ENCODE measurements at regions not wholly inside any gene's neighbourhood (a gene's known extent, or its start where the extent isn't known, plus 50 kb on each side); places are given as distances from the start of the nearest gene placed in this dataset.

GRCh38 chr4:36502350-36502749 is 220.9 kb downstream of the DTHD1 start:
- no peaks in the 10 kb centered on the region for H3K9me3 ChIP-seq (ENCODE audit: control insufficient read depth in 2 of 2, insufficient read depth in 1 of 2, low read depth in 1 of 2, low read length in 1 of 2)
- H3K4me1 ChIP-seq (ENCODE audit: control insufficient read depth in 3 of 3, insufficient read depth in 2 of 3, low read depth in 1 of 3, low read length in 2 of 3): no peaks in the 10 kb centered on the region
- H3K4me3 ChIP-seq (ENCODE audit: low read depth in 1 of 3, low read length in 3 of 3): no peak overlapping the region
- FAIRE-seq: no peak
- H3K27me3 ChIP-seq (ENCODE audit: control insufficient read depth in 3 of 3, insufficient read depth in 3 of 3, low read length in 3 of 3): no peaks in the 10 kb centered on the region
- no peaks in the 10 kb centered on the region for H3K36me3 ChIP-seq (ENCODE audit: control insufficient read depth in 3 of 3, insufficient read depth in 2 of 3, low read depth in 1 of 3, low read length in 3 of 3)
- no peak overlapping the region for H3K27ac ChIP-seq (ENCODE audit: low read depth in 1 of 3, low read length in 2 of 3)
- no peak for DNase-seq

GRCh38 chr4:36508394-36508793 is 227.0 kb downstream of the DTHD1 start:
- no peaks in the 10 kb centered on the region for H3K9me3 ChIP-seq (ENCODE audit: control insufficient read depth in 2 of 2, insufficient read depth in 1 of 2, low read depth in 1 of 2, low read length in 1 of 2)
- 56 to 74% (median 62%) methylated on average over 2 of the region's 2 CpGs for WGBS, 3 donors
- H3K4me3 ChIP-seq (ENCODE audit: low read depth in 1 of 3, low read length in 3 of 3): no peak overlapping the region
- no peak for DNase-seq
- no peak for FAIRE-seq
- H3K4me1 ChIP-seq (ENCODE audit: control insufficient read depth in 3 of 3, insufficient read depth in 2 of 3, low read depth in 1 of 3, low read length in 2 of 3): no peaks in the 10 kb centered on the region
- no peaks in the 10 kb centered on the region for H3K27me3 ChIP-seq (ENCODE audit: control insufficient read depth in 3 of 3, insufficient read depth in 3 of 3, low read length in 3 of 3)
- H3K36me3 ChIP-seq (ENCODE audit: control insufficient read depth in 3 of 3, insufficient read depth in 2 of 3, low read depth in 1 of 3, low read length in 3 of 3): no peaks in the 10 kb centered on the region
- no peak overlapping the region for H3K27ac ChIP-seq (ENCODE audit: low read depth in 1 of 3, low read length in 2 of 3)

- H3K4me1 ChIP-seq (ENCODE audit: control insufficient read depth in 3 of 3, insufficient read depth in 2 of 3, low read depth in 1 of 3, low read length in 2 of 3): no peaks in the 10 kb centered on the region
- H3K36me3 ChIP-seq (ENCODE audit: control insufficient read depth in 3 of 3, insufficient read depth in 2 of 3, low read depth in 1 of 3, low read length in 3 of 3): no peaks in the 10 kb centered on the region
- 57 to 71% (median 62%) methylated on average over 3 of the region's 3 CpGs for WGBS, 3 donors
- DNase-seq (no peak), FAIRE-seq (no peak)
- no peak overlapping the region for H3K4me3 ChIP-seq (ENCODE audit: low read depth in 1 of 3, low read length in 3 of 3)
- no peaks in the 10 kb centered on the region for H3K27me3 ChIP-seq (ENCODE audit: control insufficient read depth in 3 of 3, insufficient read depth in 3 of 3, low read length in 3 of 3)
- no peaks in the 10 kb centered on the region for H3K9me3 ChIP-seq (ENCODE audit: control insufficient read depth in 2 of 2, insufficient read depth in 1 of 2, low read depth in 1 of 2, low read length in 1 of 2)
- no peak overlapping the region for H3K27ac ChIP-seq (ENCODE audit: low read depth in 1 of 3, low read length in 2 of 3)
Observed at GRCh38 chr4:36509845-36510244, 228.4 kb downstream of the DTHD1 start.

- WGBS, 3 donors: 85 to 93% (median 87%) methylated on average over 1 of the region's 1 CpG
- Histone ChIP-seq H3K4me1 (ENCODE audit: control insufficient read depth in 3 of 3, insufficient read depth in 2 of 3, low read depth in 1 of 3, low read length in 2 of 3) (no peaks in the 10 kb centered on the region), H3K36me3 (ENCODE audit: control insufficient read depth in 3 of 3, insufficient read depth in 2 of 3, low read depth in 1 of 3, low read length in 3 of 3) (no peaks in the 10 kb centered on the region), H3K27me3 (ENCODE audit: control insufficient read depth in 3 of 3, insufficient read depth in 3 of 3, low read length in 3 of 3) (no peaks in the 10 kb centered on the region), H3K9me3 (ENCODE audit: control insufficient read depth in 2 of 2, insufficient read depth in 1 of 2, low read depth in 1 of 2, low read length in 1 of 2) (no peaks in the 10 kb centered on the region), H3K4me3 (ENCODE audit: low read depth in 1 of 3, low read length in 3 of 3) (no peak overlapping the region), H3K27ac (ENCODE audit: low read depth in 1 of 3, low read length in 2 of 3) (no peak overlapping the region)
- no peak for FAIRE-seq
- no peak for DNase-seq
Observed at GRCh38 chr4:36511785-36512184, 230.4 kb downstream of the DTHD1 start.

- no peak for DNase-seq
- Histone ChIP-seq H3K9me3 (ENCODE audit: control insufficient read depth in 2 of 2, insufficient read depth in 1 of 2, low read depth in 1 of 2, low read length in 1 of 2) (no peaks in the 10 kb centered on the region), H3K36me3 (ENCODE audit: control insufficient read depth in 3 of 3, insufficient read depth in 2 of 3, low read depth in 1 of 3, low read length in 3 of 3) (no peaks in the 10 kb centered on the region), H3K27ac (ENCODE audit: low read depth in 1 of 3, low read length in 2 of 3) (no peak overlapping the region), H3K27me3 (ENCODE audit: control insufficient read depth in 3 of 3, insufficient read depth in 3 of 3, low read length in 3 of 3) (no peaks in the 10 kb centered on the region), H3K4me1 (ENCODE audit: control insufficient read depth in 3 of 3, insufficient read depth in 2 of 3, low read depth in 1 of 3, low read length in 2 of 3) (no peaks in the 10 kb centered on the region), H3K4me3 (ENCODE audit: low read depth in 1 of 3, low read length in 3 of 3) (no peak overlapping the region)
- WGBS, 3 donors: 61 to 80% (median 70%) methylated on average over 4 of the region's 4 CpGs
- no peak for FAIRE-seq
Observed at GRCh38 chr4:36516522-36517095, 235.2 kb downstream of the DTHD1 start.

- no peak for FAIRE-seq
- no peak overlapping the region for H3K27ac ChIP-seq (ENCODE audit: low read depth in 1 of 3, low read length in 2 of 3)
- no peaks in the 10 kb centered on the region for H3K27me3 ChIP-seq (ENCODE audit: control insufficient read depth in 3 of 3, insufficient read depth in 3 of 3, low read length in 3 of 3)
- H3K36me3 ChIP-seq (ENCODE audit: control insufficient read depth in 3 of 3, insufficient read depth in 2 of 3, low read depth in 1 of 3, low read length in 3 of 3): no peaks in the 10 kb centered on the region
- H3K4me1 ChIP-seq (ENCODE audit: control insufficient read depth in 3 of 3, insufficient read depth in 2 of 3, low read depth in 1 of 3, low read length in 2 of 3): no peaks in the 10 kb centered on the region
- peaks cover 0 to under 1% of the 10 kb centered on the region in 2 donors for H3K9me3 ChIP-seq (ENCODE audit: control insufficient read depth in 2 of 2, insufficient read depth in 1 of 2, low read depth in 1 of 2, low read length in 1 of 2)
- H3K4me3 ChIP-seq (ENCODE audit: low read depth in 1 of 3, low read length in 3 of 3): no peak overlapping the region
- no peak for DNase-seq
Observed at GRCh38 chr4:36523182-36523581, 241.8 kb downstream of the DTHD1 start.

GRCh38 chr4:36532670-36533379 is 251.4 kb downstream of the DTHD1 start:
- no peaks in the 10 kb centered on the region for H3K4me1 ChIP-seq (ENCODE audit: control insufficient read depth in 3 of 3, insufficient read depth in 2 of 3, low read depth in 1 of 3, low read length in 2 of 3)
- no peak overlapping the region for H3K27ac ChIP-seq (ENCODE audit: low read depth in 1 of 3, low read length in 2 of 3)
- FAIRE-seq: no peak
- no peak for DNase-seq
- H3K27me3 ChIP-seq (ENCODE audit: control insufficient read depth in 3 of 3, insufficient read depth in 3 of 3, low read length in 3 of 3): no peaks in the 10 kb centered on the region
- 39 to 64% (median 56%) methylated on average over 4 of the region's 4 CpGs for WGBS, 3 donors
- no peaks in the 10 kb centered on the region for H3K36me3 ChIP-seq (ENCODE audit: control insufficient read depth in 3 of 3, insufficient read depth in 2 of 3, low read depth in 1 of 3, low read length in 3 of 3)
- H3K4me3 ChIP-seq (ENCODE audit: low read depth in 1 of 3, low read length in 3 of 3): no peak overlapping the region
- peaks cover 0 to 10% of the 10 kb centered on the region in 2 donors for H3K9me3 ChIP-seq (ENCODE audit: control insufficient read depth in 2 of 2, insufficient read depth in 1 of 2, low read depth in 1 of 2, low read length in 1 of 2)

- Histone ChIP-seq H3K9me3 (ENCODE audit: control insufficient read depth in 2 of 2, insufficient read depth in 1 of 2, low read depth in 1 of 2, low read length in 1 of 2) (peaks cover 0 to 7% of the 10 kb centered on the region in 2 donors), H3K27me3 (ENCODE audit: control insufficient read depth in 3 of 3, insufficient read depth in 3 of 3, low read length in 3 of 3) (no peaks in the 10 kb centered on the region), H3K4me3 (ENCODE audit: low read depth in 1 of 3, low read length in 3 of 3) (no peak overlapping the region), H3K27ac (ENCODE audit: low read depth in 1 of 3, low read length in 2 of 3) (no peak overlapping the region), H3K4me1 (ENCODE audit: control insufficient read depth in 3 of 3, insufficient read depth in 2 of 3, low read depth in 1 of 3, low read length in 2 of 3) (no peaks in the 10 kb centered on the region), H3K36me3 (ENCODE audit: control insufficient read depth in 3 of 3, insufficient read depth in 2 of 3, low read depth in 1 of 3, low read length in 3 of 3) (no peaks in the 10 kb centered on the region)
- WGBS, 3 donors: 44 to 86% (median 68%) methylated on average over 1 of the region's 1 CpG
- FAIRE-seq (no peak), DNase-seq (no peak)
Observed at GRCh38 chr4:36533944-36534343, 252.5 kb downstream of the DTHD1 start.

- H3K4me3 ChIP-seq (ENCODE audit: low read depth in 1 of 3, low read length in 3 of 3): no peak overlapping the region
- WGBS, 3 donors: 86 to 91% (median 91%) methylated on average over 1 of the region's 1 CpG
- no peaks in the 10 kb centered on the region for H3K27me3 ChIP-seq (ENCODE audit: control insufficient read depth in 3 of 3, insufficient read depth in 3 of 3, low read length in 3 of 3)
- no peak for DNase-seq
- H3K36me3 ChIP-seq (ENCODE audit: control insufficient read depth in 3 of 3, insufficient read depth in 2 of 3, low read depth in 1 of 3, low read length in 3 of 3): no peaks in the 10 kb centered on the region
- no peak for FAIRE-seq
- H3K27ac ChIP-seq (ENCODE audit: low read depth in 1 of 3, low read length in 2 of 3): no peak overlapping the region
- no peaks in the 10 kb centered on the region for H3K4me1 ChIP-seq (ENCODE audit: control insufficient read depth in 3 of 3, insufficient read depth in 2 of 3, low read depth in 1 of 3, low read length in 2 of 3)
- no peaks in the 10 kb centered on the region for H3K9me3 ChIP-seq (ENCODE audit: control insufficient read depth in 2 of 2, insufficient read depth in 1 of 2, low read depth in 1 of 2, low read length in 1 of 2)
Observed at GRCh38 chr4:36547383-36547782, 266.0 kb downstream of the DTHD1 start.
